Germinal center (tissue), 1 donor: ENCODE measurements at regions not wholly inside any gene's neighbourhood (a gene's known extent, or its start where the extent isn't known, plus 50 kb on each side); places are given as distances from the start of the nearest gene placed in this dataset.
A peak's percentile ranks its signal among the peaks of the same experiment; 100 is the strongest.
"Not testable (repeated sequence)": the region's sequence is repeated elsewhere in the genome, so short reads cannot be mapped to it uniquely, and the experiment has no call there.

Source experiments
- DNase-seq: peaks from one replicate; pipeline ENCODE4 v3.0.0; 2012; ENCODE audit warnings: mixed read lengths, low spot score

GRCh38 chr6:169980826-169981450 lies 229.5 kb downstream of the ERMARD start:
- DNase-seq, result no peak

GRCh38 chr6:169979873-169980432 lies 228.5 kb downstream of the ERMARD start:
- DNase-seq, result no peak

GRCh38 chr6:169978615-169979161 lies 227.3 kb downstream of the ERMARD start:
- no peak for DNase-seq

- no peak for DNase-seq
Measured at GRCh38 chr6:169977434-169978265, 226.2 kb downstream of the ERMARD start.

GRCh38 chr6:169976301-169977081 lies 225.1 kb downstream of the ERMARD start:
- no peak for DNase-seq

GRCh38 chr6:169975701-169976100 lies 224.3 kb downstream of the ERMARD start:
- no peak for DNase-seq

GRCh38 chr6:169975286-169975685 lies 223.9 kb downstream of the ERMARD start:
- DNase-seq, result no peak

GRCh38 chr6:169974663-169975062 lies 223.2 kb downstream of the ERMARD start:
- DNase-seq, result no peak

GRCh38 chr6:169973588-169974467 lies 222.4 kb downstream of the ERMARD start:
- DNase-seq, result not testable (repeated sequence)

GRCh38 chr6:169972736-169973135 lies 221.3 kb downstream of the ERMARD start:
- DNase-seq, result no peak

GRCh38 chr6:169972101-169972651 lies 220.8 kb downstream of the ERMARD start:
- DNase-seq, result no peak

- no peak for DNase-seq
Measured at GRCh38 chr6:169971081-169971861, 219.8 kb downstream of the ERMARD start.

- DNase-seq, result no peak
Measured at GRCh38 chr6:169970306-169970988, 219.0 kb downstream of the ERMARD start.

- DNase-seq, result no peak
Measured at GRCh38 chr6:169969372-169970099, 218.1 kb downstream of the ERMARD start.

GRCh38 chr6:169968541-169969270 lies 217.3 kb downstream of the ERMARD start:
- DNase-seq, result no peak

GRCh38 chr6:169967687-169968086 lies 216.3 kb downstream of the ERMARD start:
- no peak for DNase-seq

GRCh38 chr6:169966312-169967181 lies 215.1 kb downstream of the ERMARD start:
- DNase-seq, result peak; percentile 22
